HUES48 (cell line): ENCODE measurements at regions not wholly inside any gene's neighbourhood (a gene's known extent, or its start where the extent isn't known, plus 50 kb on each side); places are given as distances from the start of the nearest gene placed in this dataset.
"Not testable (repeated sequence)": the region's sequence is repeated elsewhere in the genome, so short reads cannot be mapped to it uniquely, and the experiment has no call there.

Experiments used
- H3K27ac ChIP-seq: one replicate; pipeline ENCODE4 v1.7.0; 2013; ENCODE audit warnings: low read depth, low read length, inconsistent platforms
- H3K27me3 ChIP-seq: 2 replicates; pipeline ENCODE4 v1.6.1; 2013; ENCODE audit warnings: mild to moderate bottlenecking, low read length; ENCODE audit not compliant: control insufficient read depth, insufficient read depth
- H3K36me3 ChIP-seq: 2 replicates; pipeline ENCODE4 v1.6.1; 2013; ENCODE audit warnings: low read length; ENCODE audit not compliant: control insufficient read depth, insufficient read depth
- H3K4me1 ChIP-seq: 2 replicates; pipeline ENCODE4 v1.6.1; 2013; ENCODE audit warnings: mild to moderate bottlenecking, low read length; ENCODE audit not compliant: control insufficient read depth, insufficient read depth
- H3K4me3 ChIP-seq: 2 replicates; pipeline ENCODE4 v1.5.1; 2013; ENCODE audit warnings: mild to moderate bottlenecking, low read depth, low read length
- H3K9ac ChIP-seq: 2 replicates; pipeline ENCODE4 v1.6.1; 2013; ENCODE audit warnings: mild to moderate bottlenecking, low read depth, low read length, moderate library complexity
- H3K9me3 ChIP-seq: 2 replicates; pipeline ENCODE4 v1.6.1; 2013; ENCODE audit warnings: low read length; ENCODE audit not compliant: control insufficient read depth, insufficient read depth

GRCh38 chr6:88499436-88499835 lies 333.3 kb upstream of the CNR1 start:
- Histone ChIP-seq H3K36me3 (no peaks in the 10 kb centered on the region), H3K4me1 (no peaks in the 10 kb centered on the region; the same call in 1 of the 2 replicates), H3K9ac (no peak overlapping the region), H3K4me3 (no peak overlapping the region), H3K9me3 (no peaks in the 10 kb centered on the region), H3K27ac (no peak overlapping the region), H3K27me3 (no peaks in the 10 kb centered on the region)

DNA sequence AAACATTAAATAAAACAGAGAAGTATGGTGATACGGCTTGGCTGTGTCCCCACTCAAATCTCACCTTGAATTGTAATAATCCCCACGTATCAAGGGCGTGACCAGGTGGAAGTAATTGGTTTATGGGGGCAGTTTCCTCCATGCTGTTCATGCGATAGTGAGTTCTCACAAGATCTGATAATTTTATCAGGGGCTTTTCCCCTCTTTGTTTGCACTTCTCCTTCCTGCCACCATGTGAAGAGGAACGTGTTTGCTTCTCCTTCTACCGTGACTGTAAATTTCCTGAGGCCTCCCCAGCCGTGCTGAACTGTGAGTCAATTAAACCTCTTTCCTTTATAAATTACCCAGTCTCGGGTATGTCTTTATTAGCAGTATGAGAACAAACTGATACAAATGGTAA lies 331.3 kb upstream of the CNR1 start:
- H3K4me3 ChIP-seq, H3K9ac ChIP-seq, H3K36me3 ChIP-seq, H3K27ac ChIP-seq, H3K27me3 ChIP-seq, H3K4me1 ChIP-seq, H3K9me3 ChIP-seq: not testable (repeated sequence)

DNA sequence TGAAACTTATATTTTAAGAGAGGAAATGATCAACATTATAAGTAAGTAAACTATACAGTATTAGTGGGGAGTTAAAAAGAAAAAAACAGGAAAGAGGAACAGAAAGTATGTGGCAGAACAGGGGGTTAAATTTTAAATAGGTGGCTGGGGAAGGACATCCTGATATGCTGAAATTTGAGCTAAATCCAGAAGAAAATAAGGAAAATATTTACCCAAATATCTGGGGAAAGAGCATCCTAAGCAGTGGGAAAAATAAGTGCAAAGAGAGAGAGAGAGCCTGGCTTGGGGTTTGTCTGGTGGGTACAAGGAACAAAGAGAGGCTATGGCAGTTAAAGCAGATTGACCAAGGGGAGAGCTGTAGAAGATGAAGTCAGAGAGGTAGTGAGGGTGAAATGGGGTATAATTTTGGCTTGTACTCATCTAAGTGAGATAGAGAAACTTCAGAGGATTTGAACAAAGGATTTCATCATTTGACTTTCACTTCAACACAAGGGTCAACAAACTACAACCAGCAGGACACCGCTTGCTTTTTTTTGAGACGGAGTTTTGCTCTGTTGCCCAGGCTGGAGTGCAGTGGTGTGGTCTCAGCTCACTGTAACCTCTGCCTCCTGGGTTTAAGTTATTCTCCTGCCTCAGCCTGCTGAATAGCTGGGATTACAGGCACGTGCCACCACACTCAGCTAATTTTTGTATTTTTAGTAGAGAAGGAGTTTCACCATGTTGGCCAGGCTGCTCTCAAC lies 328.4 kb upstream of the CNR1 start:
- no peaks in the 10 kb centered on the region for H3K27me3 ChIP-seq
- H3K9me3 ChIP-seq = no peaks in the 10 kb centered on the region
- H3K27ac ChIP-seq = no peak overlapping the region
- H3K4me3 ChIP-seq = no peak overlapping the region
- no peaks in the 10 kb centered on the region; the same call in 1 of the 2 replicates for H3K4me1 ChIP-seq
- no peaks in the 10 kb centered on the region for H3K36me3 ChIP-seq
- no peak overlapping the region for H3K9ac ChIP-seq

- no peaks in the 10 kb centered on the region; the same call in 1 of the 2 replicates for H3K4me1 ChIP-seq
- no peaks in the 10 kb centered on the region for H3K27me3 ChIP-seq
- no peak overlapping the region for H3K9ac ChIP-seq
- no peak overlapping the region for H3K4me3 ChIP-seq
- no peaks in the 10 kb centered on the region for H3K36me3 ChIP-seq
- H3K27ac ChIP-seq = no peak overlapping the region
- H3K9me3 ChIP-seq = no peaks in the 10 kb centered on the region
Observed at GRCh38 chr6:88493717-88494116, 327.6 kb upstream of the CNR1 start.

GRCh38 chr6:88492824-88493223 lies 326.7 kb upstream of the CNR1 start:
- no peaks in the 10 kb centered on the region; the same call in 1 of the 2 replicates for H3K4me1 ChIP-seq
- no peaks in the 10 kb centered on the region for H3K36me3 ChIP-seq
- H3K27ac ChIP-seq = no peak overlapping the region
- H3K9me3 ChIP-seq = no peaks in the 10 kb centered on the region
- H3K9ac ChIP-seq = no peak overlapping the region
- H3K27me3 ChIP-seq = no peaks in the 10 kb centered on the region
- H3K4me3 ChIP-seq = no peak overlapping the region

- no peaks in the 10 kb centered on the region for H3K36me3 ChIP-seq
- no peaks in the 10 kb centered on the region; the same call in 1 of the 2 replicates for H3K4me1 ChIP-seq
- H3K27me3 ChIP-seq = no peaks in the 10 kb centered on the region
- no peaks in the 10 kb centered on the region for H3K9me3 ChIP-seq
- H3K4me3 ChIP-seq = no peak overlapping the region
- no peak overlapping the region for H3K9ac ChIP-seq
- H3K27ac ChIP-seq = no peak overlapping the region
Observed at GRCh38 chr6:88492241-88492640, 326.1 kb upstream of the CNR1 start.

DNA sequence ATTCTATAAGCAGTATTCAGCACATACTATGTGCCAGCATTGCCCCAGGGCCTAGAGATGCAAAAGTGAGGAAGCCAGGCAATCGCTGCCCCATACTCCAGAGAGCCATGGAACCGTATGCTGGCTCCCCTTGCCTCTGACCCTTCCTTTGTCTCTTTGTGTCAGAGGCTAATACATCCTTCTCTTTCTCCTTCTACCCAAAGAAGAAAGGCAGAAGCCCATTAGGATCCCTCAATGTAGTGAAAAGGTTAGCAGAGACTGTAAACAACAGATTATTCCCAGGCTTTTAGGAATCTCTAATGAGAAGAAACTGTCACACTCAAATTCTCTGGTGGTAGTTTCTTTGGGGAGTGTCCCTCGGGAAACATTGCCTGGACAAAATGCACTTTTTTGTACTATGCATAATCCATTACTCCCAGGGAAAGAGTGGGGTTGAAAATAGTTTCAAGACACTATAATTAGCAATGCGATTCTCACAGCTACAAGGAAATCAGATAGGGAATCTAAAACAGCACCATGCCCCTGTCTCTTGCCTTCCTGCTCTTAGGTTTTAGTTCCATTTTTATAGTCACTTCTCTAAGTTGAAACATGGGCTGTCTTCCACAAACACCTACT lies 325.2 kb upstream of the CNR1 start:
- H3K9ac ChIP-seq = no peak overlapping the region
- H3K27ac ChIP-seq = no peak overlapping the region
- no peaks in the 10 kb centered on the region for H3K36me3 ChIP-seq
- no peaks in the 10 kb centered on the region for H3K27me3 ChIP-seq
- no peaks in the 10 kb centered on the region; the same call in 1 of the 2 replicates for H3K4me1 ChIP-seq
- H3K4me3 ChIP-seq = no peak overlapping the region
- no peaks in the 10 kb centered on the region for H3K9me3 ChIP-seq

DNA sequence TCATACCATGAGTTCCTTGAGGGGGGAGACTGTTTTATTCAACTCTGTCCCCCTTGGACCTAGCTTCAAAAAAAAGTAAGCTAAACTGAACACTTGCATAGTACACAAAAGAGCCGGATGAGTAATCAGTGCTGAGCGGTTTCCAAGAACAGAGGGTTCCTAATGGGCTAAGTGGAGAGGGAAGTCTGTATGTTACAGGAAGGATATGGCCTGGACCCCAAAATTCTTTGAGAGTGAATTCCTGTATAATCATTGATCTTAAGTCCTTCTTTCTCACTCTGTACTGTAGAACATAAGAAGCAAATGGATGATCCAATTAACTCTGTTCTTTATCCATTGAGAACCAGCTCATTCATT lies 324.7 kb upstream of the CNR1 start:
- H3K4me1 ChIP-seq = no peaks in the 10 kb centered on the region; the same call in 1 of the 2 replicates
- H3K9me3 ChIP-seq = no peaks in the 10 kb centered on the region
- H3K9ac ChIP-seq = no peak overlapping the region
- H3K36me3 ChIP-seq = no peaks in the 10 kb centered on the region
- H3K4me3 ChIP-seq = no peak overlapping the region
- H3K27ac ChIP-seq = no peak overlapping the region
- H3K27me3 ChIP-seq = no peaks in the 10 kb centered on the region

DNA sequence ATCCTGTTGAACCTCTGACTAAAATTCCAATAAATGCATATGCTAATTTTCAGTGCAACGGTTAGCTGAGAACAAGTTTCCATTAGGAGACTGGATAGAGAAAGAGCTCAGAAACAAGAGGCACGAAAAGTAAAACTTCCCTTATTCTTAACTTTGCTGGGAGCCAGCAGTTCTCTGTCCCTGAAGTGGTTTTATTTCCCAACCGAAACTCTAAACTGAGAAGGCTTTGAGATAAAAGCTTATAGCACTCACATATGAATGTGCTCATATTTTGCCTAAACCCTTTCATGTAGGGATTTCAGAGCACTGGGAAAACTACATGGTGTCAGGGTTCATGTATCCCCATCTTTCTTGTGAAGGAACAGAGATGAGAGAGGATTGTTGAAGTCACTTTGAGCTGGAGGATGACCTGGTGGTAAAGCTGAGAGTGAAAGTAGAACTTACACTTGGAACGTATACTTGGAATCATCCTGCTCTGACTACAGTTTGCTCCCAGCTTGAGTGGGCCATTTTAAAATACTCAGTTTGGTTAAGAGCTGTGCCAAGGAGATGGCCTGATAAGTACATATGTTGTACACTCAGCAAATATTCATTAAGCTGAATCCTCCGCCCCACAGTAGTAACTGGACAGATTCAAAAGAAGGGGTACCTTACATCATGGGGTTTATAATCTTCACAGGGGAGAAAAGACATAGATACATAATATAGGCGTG lies 324.2 kb upstream of the CNR1 start:
- no peak overlapping the region for H3K9ac ChIP-seq
- no peaks in the 10 kb centered on the region for H3K27me3 ChIP-seq
- H3K36me3 ChIP-seq = no peaks in the 10 kb centered on the region
- H3K4me1 ChIP-seq = no peaks in the 10 kb centered on the region
- no peaks in the 10 kb centered on the region for H3K9me3 ChIP-seq
- no peak overlapping the region for H3K27ac ChIP-seq
- H3K4me3 ChIP-seq = no peak overlapping the region

- Histone ChIP-seq H3K36me3 (no peaks in the 10 kb centered on the region), H3K27me3 (no peaks in the 10 kb centered on the region), H3K9ac (no peak overlapping the region), H3K9me3 (peaks cover 6% of the 10 kb centered on the region; the same call in 1 of the 2 replicates), H3K27ac (no peak overlapping the region), H3K4me3 (no peak overlapping the region), H3K4me1 (no peaks in the 10 kb centered on the region)
Observed at GRCh38 chr6:88483424-88483823, 317.3 kb upstream of the CNR1 start.

DNA sequence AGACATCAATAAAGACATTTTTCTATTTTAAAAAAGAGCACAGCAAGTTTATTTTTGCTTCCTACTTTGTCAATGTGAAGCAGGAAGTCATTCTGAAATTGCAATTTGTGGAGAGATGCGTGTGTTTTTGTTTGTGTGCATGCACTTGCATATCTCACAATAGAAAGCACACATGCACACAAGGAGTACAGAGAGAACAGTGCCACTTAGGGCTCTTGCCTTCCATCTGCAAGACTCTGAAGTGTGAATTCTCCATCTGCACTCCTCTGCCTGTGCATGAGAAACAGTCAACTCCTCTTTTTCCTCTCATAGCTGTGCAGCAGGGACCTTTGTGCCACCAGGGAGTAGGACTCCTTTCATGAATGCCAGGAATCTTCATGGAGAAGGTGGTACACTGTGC lies 316.3 kb upstream of the CNR1 start:
- H3K36me3 ChIP-seq = no peaks in the 10 kb centered on the region
- peaks cover 15% of the 10 kb centered on the region for H3K9me3 ChIP-seq
- H3K4me1 ChIP-seq = no peaks in the 10 kb centered on the region
- H3K4me3 ChIP-seq = no peak overlapping the region
- no peaks in the 10 kb centered on the region for H3K27me3 ChIP-seq
- no peak overlapping the region for H3K9ac ChIP-seq
- no peak overlapping the region for H3K27ac ChIP-seq
